Spleen (tissue), 7 donors: ENCODE measurements at regions not wholly inside any gene's neighbourhood (a gene's known extent, or its start where the extent isn't known, plus 50 kb on each side); places are given as distances from the start of the nearest gene placed in this dataset.

ENCODE experiments used
- CTCF ChIP-seq, 11 experiments: fragments of 200-600 bp in 7 of 11; fragments of 450-650 bp in 4 of 11; sonication (generic) in 4 of 11; IDR thresholded peaks in 8 of 11; conservative IDR thresholded peaks in 3 of 11; 1 replicate in 7 of 11; 2 replicates in 4 of 11; pipeline versions ENCODE4 v1.4.0 to v1.8.0; 2016 to 2021; ENCODE audit warnings: antibody characterized with exemption in 11 of 11, inconsistent platforms in 4 of 11, mild to moderate bottlenecking in 1 of 11
- POLR2AphosphoS5 ChIP-seq, 3 donors: sonication (generic); formaldehyde crosslinking; IDR thresholded peaks; one replicate each; pipeline ENCODE4 v1.5.1; 2017; ENCODE audit warnings: antibody characterized with exemption in 3 of 3
- donor health status: DM: no; HTN: no; CAD: no; lungs with moderate emphysema.
- donor health status: DM: no; HTN: no; CAD: no.
- donor health status: DM: no; HTN: no; CAD: no.

- TF ChIP-seq CTCF (IDR thresholded peaks at IDR 0.05 in 8 of 11, conservative IDR thresholded peaks at IDR 0.05 in 3 of 11) (no peak), POLR2AphosphoS5 (IDR thresholded peaks at IDR 0.05) (no peak)
These were observed 155.5 kb downstream of the BUB3 start for GRCh38 chr10:123309731-123310130.
